Fibroblast of pulmonary artery (primary cell): ENCODE measurements at regions not wholly inside any gene's neighbourhood (a gene's known extent, or its start where the extent isn't known, plus 50 kb on each side); places are given as distances from the start of the nearest gene placed in this dataset.

Experiments
- DNase-seq: peaks from one replicate; pipeline ENCODE4 v3.0.0-alpha.2; 2010; ENCODE audit warnings: low read depth
- H3K4me3 ChIP-seq: replicated peaks from 2 replicates; pipeline ENCODE4 v1.5.1; 2011; ENCODE audit warnings: low read depth, mild to moderate bottlenecking, control low read depth, low read length, moderate library complexity
- CTCF ChIP-seq: IDR thresholded peaks from 2 replicates; pipeline ENCODE4 v1.5.1; 2011; ENCODE audit warnings: mild to moderate bottlenecking, control low read depth, low read length, inconsistent platforms; ENCODE audit errors: missing control alignments

DNA sequence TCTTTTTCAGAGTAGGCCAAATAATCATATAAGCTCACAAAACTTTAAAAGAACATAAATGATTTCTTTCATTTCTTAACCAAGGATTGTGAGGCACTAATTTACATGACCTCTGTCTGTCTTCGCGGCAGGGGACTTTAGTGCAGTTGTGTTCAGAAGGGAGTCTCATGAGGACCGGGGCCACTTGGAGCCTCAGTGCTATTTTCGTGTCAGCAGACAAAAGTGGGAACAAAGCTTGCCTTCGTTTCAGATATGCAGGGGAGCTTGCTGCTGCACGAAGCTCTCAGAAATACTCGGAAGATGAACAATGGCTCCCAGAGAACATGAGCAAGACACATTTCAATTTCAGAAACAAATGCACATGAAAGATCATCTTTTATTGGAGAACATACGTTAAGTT is 497.0 kb downstream of the CDH26 start:
- H3K4me3 ChIP-seq = no peak overlapping the region
- no peak for TF ChIP-seq CTCF
- DNase-seq = no peak

- TF ChIP-seq CTCF = no peak
- no peak overlapping the region for H3K4me3 ChIP-seq
- no peak for DNase-seq
These were observed 501.0 kb downstream of the CDH26 start for GRCh38 chr20:60459212-60459611.

GRCh38 chr20:60461993-60462392 is 503.8 kb downstream of the CDH26 start:
- TF ChIP-seq CTCF = no peak
- H3K4me3 ChIP-seq = no peak overlapping the region
- DNase-seq = no peak

GRCh38 chr20:60463798-60464197 is 505.6 kb downstream of the CDH26 start:
- no peak for DNase-seq
- TF ChIP-seq CTCF = no peak
- H3K4me3 ChIP-seq = no peak overlapping the region

DNA sequence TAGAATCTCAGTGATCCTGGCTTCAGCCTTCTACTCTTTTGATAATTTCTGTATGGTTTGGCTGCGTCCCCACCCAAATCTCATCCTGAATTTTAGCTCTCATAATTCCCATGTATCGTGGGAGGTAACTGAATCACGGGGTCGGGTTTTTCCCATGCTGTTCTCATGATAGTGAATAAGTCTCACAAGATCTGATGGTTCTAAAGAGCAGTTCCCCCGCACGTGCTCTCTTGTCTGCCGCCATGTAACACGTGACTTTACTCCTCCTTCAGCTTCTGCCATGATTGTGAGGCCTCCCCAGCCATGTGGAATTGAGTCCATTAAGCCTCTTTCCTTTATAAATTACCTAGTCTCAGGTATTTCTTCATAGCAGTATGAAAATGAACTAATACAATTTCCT is 507.2 kb downstream of the CDH26 start:
- TF ChIP-seq CTCF = no peak
- no peak overlapping the region for H3K4me3 ChIP-seq
- no peak for DNase-seq

DNA sequence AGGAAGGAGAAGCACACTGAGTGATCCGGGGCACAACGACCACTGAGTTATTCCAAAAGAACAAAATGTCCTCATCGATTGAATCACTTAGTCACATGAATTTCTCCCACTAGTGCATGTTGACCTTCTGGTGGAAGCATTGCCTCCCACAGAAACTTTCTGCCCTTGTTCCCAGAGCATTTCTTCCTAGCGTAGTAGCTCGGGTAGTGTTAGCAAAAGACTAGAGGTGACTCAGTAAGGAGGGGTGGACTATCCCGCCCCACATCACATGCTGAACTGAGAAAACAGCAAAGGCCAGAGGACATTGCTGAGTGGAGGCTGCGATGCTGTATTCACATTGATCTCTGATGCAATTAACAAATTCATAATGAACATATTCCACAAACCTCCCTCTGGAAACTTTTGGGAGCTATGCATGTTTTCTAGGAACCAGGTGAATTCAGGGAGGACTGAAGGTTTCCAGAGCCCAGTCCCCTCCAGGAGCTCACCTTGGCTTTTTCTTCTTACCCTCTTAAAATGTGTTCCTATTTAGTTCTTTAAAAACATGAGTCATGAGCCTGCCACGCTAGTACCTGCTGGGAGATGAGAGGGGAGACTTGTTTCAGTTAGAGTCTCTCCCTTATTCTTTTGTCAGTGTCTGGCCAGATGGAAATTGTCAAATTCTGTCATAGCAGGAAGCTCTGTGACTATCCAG is 507.9 kb downstream of the CDH26 start:
- no peak for TF ChIP-seq CTCF
- DNase-seq = no peak
- no peak overlapping the region for H3K4me3 ChIP-seq

DNA sequence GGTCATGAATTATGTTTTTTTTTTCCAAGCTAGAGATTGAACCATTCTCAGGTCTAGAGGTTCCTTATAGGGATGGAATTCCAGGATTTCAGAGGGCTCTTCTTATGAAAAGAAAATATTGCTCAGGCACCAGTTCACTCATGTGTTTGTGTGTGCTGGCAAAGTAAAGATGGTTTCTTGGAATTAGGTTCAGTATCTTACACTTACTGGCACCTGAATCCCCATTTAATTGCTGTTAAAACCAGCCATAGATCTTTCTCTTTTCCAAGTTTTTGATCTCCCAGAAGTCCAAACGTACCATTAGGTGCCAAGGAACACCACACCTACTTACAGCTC is 508.4 kb downstream of the CDH26 start:
- no peak overlapping the region for H3K4me3 ChIP-seq
- DNase-seq = no peak
- TF ChIP-seq CTCF = no peak
